K562 (cell line): ENCODE measurements at regions not wholly inside any gene's neighbourhood (a gene's known extent, or its start where the extent isn't known, plus 50 kb on each side); places are given as distances from the start of the nearest gene placed in this dataset.

Experiments used
- CHD7 ChIP-seq: fragments of 200-600 bp; sonication (generic); IDR thresholded peaks from one replicate; pipeline ENCODE4 v1.6.1; 2012; ENCODE audit warnings: mild to moderate bottlenecking, low read depth, low read length, inconsistent platforms
- CREB1 ChIP-seq, 2 experiments: sonication (generic) in 1 of 2; formaldehyde crosslinking in 1 of 2; IDR thresholded peaks; 2 replicates each; pipeline versions ENCODE4 v1.6.1 to v1.8.0; 2012 to 2022; ENCODE audit warnings: inconsistent platforms in 1 of 2, mild to moderate bottlenecking in 1 of 2, missing genetic modification reagents in 1 of 2, moderate library complexity in 1 of 2
- GTF2E2 ChIP-seq: fragments of 200-800 bp; sonication (Bioruptor generic); IDR thresholded peaks from 2 replicates; pipeline ENCODE4 v1.6.1; 2016; ENCODE audit warnings: missing genetic modification characterization, missing compliant biosample characterization
- HEY1 ChIP-seq: fragments of 250-450 bp; sonication (Bioruptor Pico); IDR thresholded peaks from 2 replicates; pipeline ENCODE4 v1.5.0; 2020; ENCODE audit warnings: mild to moderate bottlenecking, moderate library complexity, borderline replicate concordance
- MYNN ChIP-seq, 2 experiments: sonication (generic); formaldehyde crosslinking in 1 of 2; IDR thresholded peaks; 2 replicates each; pipeline versions ENCODE4 v1.5.0 to v1.6.1; 2016 to 2020; ENCODE audit warnings: antibody characterized with exemption in 1 of 2, missing genetic modification reagents in 1 of 2
- POU5F1 ChIP-seq: fragments of 150-350 bp; IDR thresholded peaks from 2 replicates; pipeline ENCODE4 v1.6.1; 2014; ENCODE audit warnings: borderline replicate concordance, low read length, low read depth, mild to moderate bottlenecking; ENCODE audit not compliant: partially characterized antibody
- PRDM10 ChIP-seq: fragments of 450-650 bp; IDR thresholded peaks from 2 replicates; pipeline ENCODE4 v1.6.1; 2018; ENCODE audit not compliant: partially characterized antibody
- TAL1 ChIP-seq: fragments of 450-650 bp; IDR thresholded peaks from 2 replicates; pipeline ENCODE4 v1.6.1; 2016; ENCODE audit warnings: mild to moderate bottlenecking
- TEAD4 ChIP-seq, 2 experiments: sonication (generic) in 1 of 2; formaldehyde crosslinking in 1 of 2; IDR thresholded peaks; 2 replicates each; pipeline versions ENCODE4 v1.6.1 to v1.8.0; 2012 to 2022; ENCODE audit warnings: borderline replicate concordance in 1 of 2, inconsistent platforms in 1 of 2, low read length in 1 of 2, mild to moderate bottlenecking in 1 of 2, missing genetic modification reagents in 1 of 2
- ZBTB5 ChIP-seq: fragments of 450-650 bp; IDR thresholded peaks from 2 replicates; pipeline ENCODE4 v1.6.1; 2017; ENCODE audit warnings: antibody characterized with exemption

- 0 out of 2 replicates have a peak, but pooled peaks have one; percentile 15 for TF ChIP-seq TAL1
- TF ChIP-seq GTF2E2, result no peak
- TF ChIP-seq CREB1 (IDR thresholded peaks at IDR 0.05), result no peak; the same call in 1 of the 2 replicates
- TF ChIP-seq CREB1 (CRISPR knock-in tag; IDR thresholded peaks at IDR 0.05), result no peak
- TF ChIP-seq MYNN (IDR thresholded peaks at IDR 0.05), result no peak
- no peak for TF ChIP-seq MYNN (CRISPR knock-in tag; IDR thresholded peaks at IDR 0.05)
- peak; percentile 29; the same call in 1 of the 2 replicates for TF ChIP-seq TEAD4 (IDR thresholded peaks at IDR 0.05; ENCODE audit: low read length)
- TF ChIP-seq TEAD4 (CRISPR knock-in tag; IDR thresholded peaks at IDR 0.05; ENCODE audit: borderline replicate concordance), result no peak
- no peak for TF ChIP-seq CHD7
- no peak for TF ChIP-seq HEY1 (CRISPR knock-in tag)
- no peak for TF ChIP-seq ZBTB5
- TF ChIP-seq POU5F1, result no peak
- no peak for TF ChIP-seq PRDM10
Measured at GRCh38 chr18:1513519-1513918, 608.8 kb downstream of the ADCYAP1 start (continued).
